HEK293 (cell line): ENCODE measurements at regions not wholly inside any gene's neighbourhood (a gene's known extent, or its start where the extent isn't known, plus 50 kb on each side); places are given as distances from the start of the nearest gene placed in this dataset.

ENCODE experiments used
- CTCF ChIA-PET: fragments of 350-600 bp; formaldehyde crosslinking; extraction: SDS; loops from one replicate; lab custom pipeline; 2021; ENCODE audit warnings: antibody characterized with exemption; lab: Yijun Ruan, JAX
- POLR2A ChIA-PET: fragments of 300-600 bp; formaldehyde crosslinking; extraction: SDS; loops from one replicate; lab custom pipeline; 2020; ENCODE audit warnings: antibody characterized with exemption, inconsistent platforms; lab: Yijun Ruan, JAX
- H3K27ac ChIP-seq: fragments of 200-500 bp; sonication (Bioruptor generic); 2 replicates; pipeline ENCODE4 v1.5.1; 2014; ENCODE audit warnings: low read depth, low read length, control low read depth, inconsistent platforms; ENCODE audit errors: extremely low read depth
- H3K36me3 ChIP-seq, 2 experiments: fragments of 200-500 bp in 1 of 2; sonication (Bioruptor generic) in 1 of 2; 1 replicate in 1 of 2; 2 replicates in 1 of 2; pipeline ENCODE4 v1.5.1; 2014 to 2017; ENCODE audit warnings: inconsistent platforms in 2 of 2, low read length in 2 of 2; ENCODE audit not compliant: control insufficient read depth in 2 of 2, insufficient read depth in 1 of 2
- H3K4me1 ChIP-seq: fragments of 200-500 bp; sonication (Bioruptor generic); 2 replicates; pipeline ENCODE4 v1.5.1; 2014; ENCODE audit warnings: mild to moderate bottlenecking, low read length, inconsistent platforms; ENCODE audit not compliant: control insufficient read depth, insufficient read depth
- H3K4me3 ChIP-seq: 2 replicates; pipeline ENCODE4 v1.5.1; 2011; ENCODE audit warnings: low read depth, mild to moderate bottlenecking, control low read depth, low read length, moderate library complexity
- H3K9me3 ChIP-seq: fragments of 200-500 bp; sonication (Bioruptor generic); 2 replicates; pipeline ENCODE4 v1.5.1; 2014; ENCODE audit warnings: low read depth, low read length, inconsistent platforms; ENCODE audit not compliant: control insufficient read depth, insufficient read depth
- HOXA7 ChIP-seq: sonication (generic); formaldehyde crosslinking; IDR thresholded peaks from 2 replicates; pipeline ENCODE4 v1.8.1; 2022; ENCODE audit warnings: missing genetic modification reagents, borderline replicate concordance
- MZF1 ChIP-seq: fragments of 450-650 bp; formaldehyde crosslinking; IDR thresholded peaks from 2 replicates; pipeline ENCODE4 v1.5.1; 2017; ENCODE audit warnings: missing biosample characterization, missing genetic modification characterization, borderline replicate concordance
- OVOL3 ChIP-seq: fragments of 450-650 bp; formaldehyde crosslinking; IDR thresholded peaks from 2 replicates; pipeline ENCODE4 v1.5.1; 2016; ENCODE audit warnings: missing biosample characterization, missing genetic modification characterization
- PRDM10 ChIP-seq: fragments of 450-650 bp; formaldehyde crosslinking; IDR thresholded peaks from 2 replicates; pipeline ENCODE4 v1.5.1; 2016; ENCODE audit warnings: missing biosample characterization, missing genetic modification characterization
- PRDM4 ChIP-seq: fragments of 450-650 bp; formaldehyde crosslinking; IDR thresholded peaks from 2 replicates; pipeline ENCODE4 v1.5.1; 2017; ENCODE audit warnings: missing biosample characterization, missing genetic modification characterization
- RBAK ChIP-seq: fragments of 450-650 bp; formaldehyde crosslinking; IDR thresholded peaks from 2 replicates; pipeline ENCODE4 v1.5.1; 2016; ENCODE audit warnings: missing biosample characterization, missing genetic modification characterization
- TSHZ1 ChIP-seq: fragments of 450-650 bp; formaldehyde crosslinking; IDR thresholded peaks from 2 replicates; pipeline ENCODE4 v1.5.1; 2016; ENCODE audit warnings: missing biosample characterization, missing genetic modification characterization, borderline replicate concordance
- ZBTB11 ChIP-seq: fragments of 450-650 bp; formaldehyde crosslinking; conservative IDR thresholded peaks from 2 replicates; pipeline ENCODE4 v1.5.1; 2016; ENCODE audit warnings: low read depth, missing biosample characterization, missing genetic modification characterization
- ZBTB7A ChIP-seq: fragments of 450-650 bp; formaldehyde crosslinking; IDR thresholded peaks from 2 replicates; pipeline ENCODE4 v1.5.1; 2016; ENCODE audit warnings: low read depth, missing biosample characterization, missing genetic modification characterization
- ZBTB8A ChIP-seq: fragments of 450-650 bp; formaldehyde crosslinking; IDR thresholded peaks from 2 replicates; pipeline ENCODE4 v1.5.1; 2016; ENCODE audit warnings: missing biosample characterization, missing genetic modification characterization
- ZFP3 ChIP-seq: fragments of 450-650 bp; formaldehyde crosslinking; IDR thresholded peaks from 2 replicates; pipeline ENCODE4 v1.5.1; 2016; ENCODE audit warnings: low read depth, missing biosample characterization, missing genetic modification characterization
- ZIC2 ChIP-seq: fragments of 450-650 bp; formaldehyde crosslinking; IDR thresholded peaks from 2 replicates; pipeline ENCODE4 v1.5.1; 2016; ENCODE audit warnings: missing biosample characterization, missing genetic modification characterization
- ZNF112 ChIP-seq: fragments of 450-650 bp; formaldehyde crosslinking; IDR thresholded peaks from 2 replicates; pipeline ENCODE4 v1.5.0; 2017; ENCODE audit warnings: missing biosample characterization, missing genetic modification characterization
- ZNF155 ChIP-seq: fragments of 450-650 bp; formaldehyde crosslinking; IDR thresholded peaks from 2 replicates; pipeline ENCODE4 v1.5.1; 2016; ENCODE audit warnings: missing biosample characterization, missing genetic modification characterization
- ZNF341 ChIP-seq: fragments of 450-650 bp; formaldehyde crosslinking; IDR thresholded peaks from 2 replicates; pipeline ENCODE4; 2016; ENCODE audit warnings: low read depth, missing biosample characterization, missing genetic modification characterization
- ZNF654 ChIP-seq: fragments of 450-650 bp; formaldehyde crosslinking; IDR thresholded peaks from 2 replicates; pipeline ENCODE4 v1.5.1; 2016; ENCODE audit warnings: low read depth, missing biosample characterization, missing genetic modification characterization
- ZNF792 ChIP-seq: fragments of 450-650 bp; formaldehyde crosslinking; IDR thresholded peaks from 2 replicates; pipeline ENCODE4 v1.5.1; 2016; ENCODE audit warnings: missing biosample characterization, missing genetic modification characterization
- ZSCAN18 ChIP-seq: fragments of 450-650 bp; formaldehyde crosslinking; IDR thresholded peaks from 2 replicates; pipeline ENCODE4 v1.5.1; 2016; ENCODE audit warnings: missing biosample characterization, missing genetic modification characterization

GRCh38 chr1:80922906-80923305 is 877.8 kb upstream of the ADGRL2 start:
- ChIA-PET POLR2A (no interaction called here), CTCF (interaction anchor here (0.6 kb wide), 1 partner anchor 1286 kb away, joined by 3 read pairs; no protein-coding TSS in a partner anchor)
- H3K4me1 ChIP-seq = no peaks in the 10 kb centered on the region
- no peak overlapping the region for H3K4me3 ChIP-seq
- TF ChIP-seq ZNF155 (tag by site-specific recombination) = no peak
- no peaks in the 10 kb centered on the region for H3K9me3 ChIP-seq
- H3K36me3 ChIP-seq = no peaks in the 10 kb centered on the region
- no peak overlapping the region for H3K27ac ChIP-seq

GRCh38 chr1:80919426-80919825 is 881.3 kb upstream of the ADGRL2 start:
- no peak overlapping the region for H3K4me3 ChIP-seq
- H3K9me3 ChIP-seq = no peaks in the 10 kb centered on the region
- H3K4me1 ChIP-seq = peaks cover 5% of the 10 kb centered on the region
- no peak overlapping the region for H3K27ac ChIP-seq
- H3K36me3 ChIP-seq = no peaks in the 10 kb centered on the region
- TF ChIP-seq PRDM4 (tag by site-specific recombination) = no peak
- TF ChIP-seq ZBTB7A (tag by site-specific recombination) = no peak
- no peak for TF ChIP-seq ZNF654 (tag by site-specific recombination)
- TF ChIP-seq MZF1 (tag by site-specific recombination) = no peak
- TF ChIP-seq ZBTB8A (tag by site-specific recombination) = no peak
- TF ChIP-seq RBAK (tag by site-specific recombination) = no peak
- no peak for TF ChIP-seq ZSCAN18 (tag by site-specific recombination)
- TF ChIP-seq ZNF792 (tag by site-specific recombination) = no peak
- TF ChIP-seq ZNF112 (tag by site-specific recombination) = no peak
- no peak for TF ChIP-seq ZFP3
- no peak for TF ChIP-seq HOXA7 (CRISPR knock-in tag)
- TF ChIP-seq PRDM10 (tag by site-specific recombination) = no peak
- POLR2A ChIA-PET = no interaction called here
- CTCF ChIA-PET = no interaction called here

GRCh38 chr1:80918380-80918779 is 882.4 kb upstream of the ADGRL2 start:
- POLR2A ChIA-PET = no interaction called here
- CTCF ChIA-PET = no interaction called here
- TF ChIP-seq ZNF341 (tag by site-specific recombination) (no peak), OVOL3 (tag by site-specific recombination) (no peak), ZIC2 (tag by site-specific recombination) (no peak), TSHZ1 (tag by site-specific recombination) (no peak), ZBTB11 (tag by site-specific recombination) (no peak)

More at GRCh38 chr1:80918380-80918779, 882.4 kb upstream of the ADGRL2 start:
- H3K36me3 ChIP-seq = no peaks in the 10 kb centered on the region
- H3K4me3 ChIP-seq = no peak overlapping the region
- H3K4me1 ChIP-seq = peaks cover 5% of the 10 kb centered on the region
- H3K9me3 ChIP-seq = no peaks in the 10 kb centered on the region
- no peak overlapping the region for H3K27ac ChIP-seq
